ENCODE measurements at regions not wholly inside any gene's neighbourhood (a gene's known extent, or its start where the extent isn't known, plus 50 kb on each side); places are given as distances from the start of the nearest gene placed in this dataset.

GRCh38 chr5:27171761-27172261 lies 133.4 kb upstream of the CDH9 start:
- no peak for DNase-seq
- intact Hi-C loops (cut with DNase I; ENCODE audit: low total_unique reads), result no loop called here

GRCh38 chr5:27158775-27159174 lies 120.4 kb upstream of the CDH9 start:
- TF ChIP-seq CTCF (IDR thresholded peaks at IDR 0.05), result no peak
- no peak for TF ChIP-seq POLR2A (IDR thresholded peaks at IDR 0.05)
- 67 to 80% methylated on average over 1 of the region's 1 CpG for WGBS, 2 donors
- no peak for DNase-seq
- no peaks in the 10 kb centered on the region for H3K36me3 ChIP-seq (ENCODE audit: low read depth, missing control alignments)
- no peaks in the 10 kb centered on the region for H3K9me3 ChIP-seq
- intact Hi-C loops (cut with DNase I; ENCODE audit: low total_unique reads), result no loop called here
- no peak overlapping the region for H3K27ac ChIP-seq
- no peaks in the 10 kb centered on the region for H3K4me1 ChIP-seq
- no peaks in the 10 kb centered on the region for H3K27me3 ChIP-seq
- H3K4me3 ChIP-seq, result no peak overlapping the region

More at GRCh38 chr5:27171761-27172261, 133.4 kb upstream of the CDH9 start:
- Histone ChIP-seq H3K36me3 (ENCODE audit: low read depth, missing control alignments) (no peaks in the 10 kb centered on the region), H3K27ac (no peak overlapping the region), H3K4me1 (no peaks in the 10 kb centered on the region), H3K9me3 (no peaks in the 10 kb centered on the region), H3K4me3 (no peak overlapping the region), H3K27me3 (no peaks in the 10 kb centered on the region)
- 63 to 75% methylated on average over 15 of the region's 15 CpGs for WGBS, 2 donors
- TF ChIP-seq POLR2A (IDR thresholded peaks at IDR 0.05), result no peak
- TF ChIP-seq CTCF (IDR thresholded peaks at IDR 0.05), result no peak

- DNase-seq, result no peak
- TF ChIP-seq CTCF (IDR thresholded peaks at IDR 0.05) (no peak), POLR2A (IDR thresholded peaks at IDR 0.05) (no peak)
- H3K27me3 ChIP-seq, result no peaks in the 10 kb centered on the region
- H3K4me3 ChIP-seq, result no peak overlapping the region
- H3K27ac ChIP-seq, result no peak overlapping the region
- no peaks in the 10 kb centered on the region for H3K36me3 ChIP-seq (ENCODE audit: low read depth, missing control alignments)
- H3K4me1 ChIP-seq, result no peaks in the 10 kb centered on the region
- H3K9me3 ChIP-seq, result no peaks in the 10 kb centered on the region
- intact Hi-C loops (cut with DNase I; ENCODE audit: low total_unique reads), result no loop called here
These were observed 119.8 kb upstream of the CDH9 start for GRCh38 chr5:27158171-27158570.

GRCh38 chr5:27144456-27144855 lies 106.1 kb upstream of the CDH9 start:
- no peaks in the 10 kb centered on the region for H3K27me3 ChIP-seq
- no peaks in the 10 kb centered on the region for H3K9me3 ChIP-seq
- H3K27ac ChIP-seq, result no peak overlapping the region
- no peak for TF ChIP-seq POLR2A (IDR thresholded peaks at IDR 0.05)
- TF ChIP-seq CTCF (IDR thresholded peaks at IDR 0.05), result no peak
- WGBS, 2 donors, result 85 to 88% methylated on average over 2 of the region's 2 CpGs
- H3K36me3 ChIP-seq (ENCODE audit: low read depth, missing control alignments), result no peaks in the 10 kb centered on the region
- DNase-seq, result no peak
- no peaks in the 10 kb centered on the region for H3K4me1 ChIP-seq
- no peak overlapping the region for H3K4me3 ChIP-seq
- intact Hi-C loops (cut with DNase I; ENCODE audit: low total_unique reads), result no loop called here

- H3K4me3 ChIP-seq, result no peak overlapping the region
- H3K4me1 ChIP-seq, result no peaks in the 10 kb centered on the region
- no peaks in the 10 kb centered on the region for H3K9me3 ChIP-seq
- TF ChIP-seq CTCF (IDR thresholded peaks at IDR 0.05) (no peak), POLR2A (IDR thresholded peaks at IDR 0.05) (no peak)
- 84 to 87% methylated on average over 1 of the region's 1 CpG for WGBS, 2 donors
- no peak for DNase-seq
- no peak overlapping the region for H3K27ac ChIP-seq
- no peaks in the 10 kb centered on the region for H3K36me3 ChIP-seq (ENCODE audit: low read depth, missing control alignments)
- intact Hi-C loops (cut with DNase I; ENCODE audit: low total_unique reads), result no loop called here
- no peaks in the 10 kb centered on the region for H3K27me3 ChIP-seq
These were observed 102.4 kb upstream of the CDH9 start for GRCh38 chr5:27140831-27141230.

All from testis (tissue), 2 donors.